ENCODE measurements at regions not wholly inside any gene's neighbourhood (a gene's known extent, or its start where the extent isn't known, plus 50 kb on each side); places are given as distances from the start of the nearest gene placed in this dataset.

- TF ChIP-seq MAX (IDR thresholded peaks at IDR 0.05) = no peak
- TF ChIP-seq CTCF (IDR thresholded peaks at IDR 0.05; ENCODE audit: low read depth, low read length, missing input control) = no peak
- TF ChIP-seq JUND (IDR thresholded peaks at IDR 0.05) = no peak
- no peak for TF ChIP-seq YY1 (IDR thresholded peaks at IDR 0.05)
- no peak for TF ChIP-seq TAF1 (conservative IDR thresholded peaks at IDR 0.05)
- TF ChIP-seq EGR1 (IDR thresholded peaks at IDR 0.05; ENCODE audit: low read depth in 2 of 2) = no peak
- no peak for TF ChIP-seq SP1 (IDR thresholded peaks at IDR 0.05)
- no peak for TF ChIP-seq RXRA (IDR thresholded peaks at IDR 0.05)
- no peak for TF ChIP-seq REST (IDR thresholded peaks at IDR 0.05)
These were observed 263.3 kb downstream of the SOX4 start for GRCh38 chr6:21856844-21857243.
